ENCODE measurements at regions not wholly inside any gene's neighbourhood (a gene's known extent, or its start where the extent isn't known, plus 50 kb on each side); places are given as distances from the start of the nearest gene placed in this dataset.

GRCh38 chr13:64934569-64935362 is 2295.4 kb downstream of the PCDH9 start:
- DNase-seq (ENCODE audit: low spot score) = no peak

GRCh38 chr13:64930636-64931035 is 2299.5 kb downstream of the PCDH9 start:
- DNase-seq (ENCODE audit: low spot score) = no peak

GRCh38 chr13:64928696-64929499 is 2301.2 kb downstream of the PCDH9 start:
- no peak for DNase-seq (ENCODE audit: low spot score)

GRCh38 chr13:64925727-64926126 is 2304.4 kb downstream of the PCDH9 start:
- DNase-seq (ENCODE audit: low spot score) = no peak

GRCh38 chr13:64925284-64925683 is 2304.9 kb downstream of the PCDH9 start:
- no peak for DNase-seq (ENCODE audit: low spot score)

DNA sequence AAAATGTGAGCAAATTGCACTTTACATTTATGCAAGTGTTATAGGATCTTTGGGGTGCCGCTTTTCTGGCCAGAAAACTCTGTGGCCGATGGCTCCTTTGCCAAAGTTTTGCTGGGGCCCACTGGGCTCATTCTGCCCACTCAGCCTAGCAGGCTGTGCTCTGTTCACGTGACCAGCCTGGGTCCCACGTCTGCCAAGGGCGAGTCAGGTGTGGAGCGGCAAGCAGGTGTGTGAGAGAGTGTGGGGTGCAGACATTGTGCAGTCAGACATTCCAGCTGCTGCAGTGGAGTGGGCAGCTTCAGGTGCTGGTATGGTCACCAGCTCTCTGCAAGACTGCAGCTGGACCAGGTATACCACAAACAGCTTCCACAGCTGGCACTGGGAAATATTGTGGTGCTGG is 2305.7 kb downstream of the PCDH9 start:
- no peak for DNase-seq (ENCODE audit: low spot score)

DNA sequence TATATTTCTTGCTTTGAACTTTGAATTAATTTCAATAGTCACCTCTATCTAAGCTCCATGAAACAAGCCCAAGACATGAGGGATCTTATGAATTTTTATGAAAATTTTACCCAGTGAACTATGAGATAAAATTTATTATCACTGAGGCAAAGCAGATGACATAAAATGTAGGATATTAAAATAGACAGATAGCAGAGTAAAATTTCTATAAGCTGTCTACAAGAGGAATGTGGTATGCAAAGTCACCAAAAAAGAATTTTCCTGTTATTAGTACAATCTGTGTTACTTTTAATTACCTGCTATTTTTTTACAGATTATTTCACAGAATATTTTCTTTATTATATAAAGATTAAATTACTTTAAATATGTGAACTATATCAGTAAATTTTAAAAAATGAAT is 2312.6 kb downstream of the PCDH9 start:
- DNase-seq (ENCODE audit: low spot score) = no peak

GRCh38 chr13:64912141-64912540 is 2318.0 kb downstream of the PCDH9 start:
- no peak for DNase-seq (ENCODE audit: low spot score)

DNA sequence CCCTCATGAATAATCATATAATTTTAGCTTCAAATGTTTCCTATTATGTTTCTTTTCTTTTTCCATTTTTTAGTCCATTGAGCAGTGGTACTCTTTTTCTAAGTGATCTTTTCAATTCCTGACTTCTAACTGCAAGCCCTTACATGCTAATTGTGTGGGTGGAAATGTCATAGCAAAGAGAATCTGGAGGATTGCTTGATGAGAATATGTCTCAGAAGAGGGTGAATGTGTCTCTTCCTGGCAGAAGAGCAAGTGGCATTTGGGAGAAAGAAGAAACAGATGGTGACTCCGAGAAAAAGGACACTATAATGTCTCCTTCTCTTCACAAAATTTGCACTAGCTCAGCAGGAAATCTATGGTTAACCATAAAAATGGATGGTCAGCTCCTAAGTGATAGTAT is 2320.0 kb downstream of the PCDH9 start:
- no peak for DNase-seq (ENCODE audit: low spot score)

DNA sequence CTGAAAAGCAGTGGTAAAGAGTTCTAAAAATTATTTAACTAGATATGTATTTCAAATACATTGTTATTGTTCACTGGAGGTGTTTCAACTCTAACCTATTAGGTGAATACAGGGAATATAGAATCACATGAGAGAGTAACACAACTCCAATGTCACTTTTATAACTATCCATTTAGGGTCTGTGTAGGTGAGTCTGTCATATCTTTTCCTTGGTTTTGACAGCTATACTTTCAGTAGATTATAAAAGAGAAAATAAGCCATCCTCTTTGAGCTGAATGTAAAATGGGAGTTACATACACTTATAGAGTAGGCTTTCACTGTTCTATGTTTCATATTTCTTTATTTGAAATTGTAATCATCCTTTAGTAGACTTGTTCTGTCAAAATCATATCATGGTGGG is 2321.0 kb downstream of the PCDH9 start:
- no peak for DNase-seq (ENCODE audit: low spot score)

DNA sequence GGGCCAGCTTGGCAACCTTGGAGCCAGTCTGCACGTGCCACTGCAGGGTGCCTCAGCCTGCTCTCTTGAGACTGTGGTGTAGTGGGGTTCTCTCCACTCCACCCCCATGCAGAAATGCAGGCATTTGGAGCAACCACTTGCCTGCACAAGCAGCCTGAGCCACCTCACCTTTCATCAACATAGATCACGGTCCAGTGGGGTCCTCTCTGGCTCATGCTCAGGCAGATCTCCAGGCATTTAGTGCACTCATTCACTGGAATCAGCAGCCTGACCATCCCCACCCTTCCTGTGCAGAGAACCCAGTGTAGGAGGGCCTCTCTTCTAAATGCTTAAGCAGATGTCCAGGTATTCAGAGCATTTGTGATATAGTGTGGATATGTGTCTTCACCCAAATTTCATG is 2330.1 kb downstream of the PCDH9 start:
- no peak for DNase-seq (ENCODE audit: low spot score)

GRCh38 chr13:64884976-64885375 is 2345.2 kb downstream of the PCDH9 start:
- DNase-seq (ENCODE audit: low spot score) = no peak

DNA sequence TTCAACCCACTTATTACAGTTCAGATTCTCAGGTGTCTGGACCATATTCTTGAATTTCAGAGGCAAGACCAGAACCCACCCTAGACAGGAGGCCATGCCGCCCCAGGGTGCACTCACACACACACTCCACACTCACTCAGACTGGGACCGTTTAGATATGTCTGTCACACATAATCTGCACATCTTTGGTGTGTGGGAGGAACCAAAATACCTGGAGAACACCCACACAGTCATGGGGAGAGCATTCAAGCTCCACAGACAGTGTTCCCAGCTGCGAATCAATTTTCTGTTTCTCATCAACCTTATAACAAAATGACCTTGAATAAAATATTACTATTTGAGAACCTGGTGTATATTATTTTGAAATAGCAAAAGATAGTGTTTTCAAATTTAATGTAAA is 2353.0 kb downstream of the PCDH9 start:
- no peak for DNase-seq (ENCODE audit: low spot score)

DNA sequence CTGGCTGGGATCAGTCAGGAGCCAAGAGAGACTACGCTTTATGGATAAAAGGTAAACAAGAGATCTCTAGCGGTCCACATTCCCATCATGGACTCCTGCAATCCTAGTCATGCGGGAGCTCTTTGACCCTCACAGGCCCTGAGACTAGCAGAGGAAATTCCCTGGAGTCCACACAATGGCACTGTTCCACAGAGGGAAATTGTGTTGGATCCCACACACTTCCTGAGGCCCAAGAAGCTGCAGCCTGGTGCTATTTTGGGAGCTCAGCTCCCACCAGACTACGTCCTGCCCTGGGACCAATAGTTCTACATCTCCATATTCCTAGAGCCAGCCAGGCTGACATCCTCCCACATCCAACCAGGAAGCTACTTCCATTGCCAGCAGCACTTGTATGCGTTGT is 2358.4 kb downstream of the PCDH9 start:
- DNase-seq (ENCODE audit: low spot score) = no peak

DNA sequence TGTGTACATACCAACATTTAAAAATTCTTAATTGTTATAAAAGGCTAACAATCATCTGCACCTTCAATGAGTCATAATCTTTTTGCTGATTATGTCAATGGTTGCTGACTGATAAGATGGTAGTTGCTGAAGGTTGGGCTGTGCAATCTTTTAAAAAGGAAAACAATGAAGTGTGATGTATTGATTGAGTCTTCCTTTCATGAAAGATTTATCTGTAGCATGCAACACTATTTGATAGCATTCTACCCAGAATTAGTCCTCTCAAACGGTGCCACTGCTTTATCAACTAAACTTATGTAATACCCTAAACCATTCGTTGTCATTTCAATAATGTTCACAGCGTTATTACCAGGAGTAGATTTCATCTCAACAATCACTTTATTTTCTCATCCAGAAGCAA is 2360.6 kb downstream of the PCDH9 start:
- no peak for DNase-seq (ENCODE audit: low spot score)

DNA sequence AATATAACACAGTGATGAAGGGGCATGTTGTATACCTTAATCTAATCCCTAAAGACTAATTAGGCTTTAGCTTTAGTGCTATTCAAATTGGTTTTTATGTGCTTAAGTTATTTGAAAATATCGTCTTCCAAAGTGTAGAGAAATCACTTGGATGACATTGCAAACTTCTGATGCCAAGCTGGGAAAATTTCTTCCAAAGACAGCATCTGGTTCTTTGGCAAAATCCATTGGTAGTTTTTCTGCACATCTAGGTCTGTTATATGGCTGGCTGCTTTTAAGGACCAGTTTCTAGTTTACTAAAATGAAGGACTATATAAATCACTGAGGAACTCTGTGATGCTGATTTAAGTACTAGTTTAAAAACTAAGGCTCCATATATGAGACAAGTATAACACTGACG is 2362.3 kb downstream of the PCDH9 start:
- no peak for DNase-seq (ENCODE audit: low spot score)

DNA sequence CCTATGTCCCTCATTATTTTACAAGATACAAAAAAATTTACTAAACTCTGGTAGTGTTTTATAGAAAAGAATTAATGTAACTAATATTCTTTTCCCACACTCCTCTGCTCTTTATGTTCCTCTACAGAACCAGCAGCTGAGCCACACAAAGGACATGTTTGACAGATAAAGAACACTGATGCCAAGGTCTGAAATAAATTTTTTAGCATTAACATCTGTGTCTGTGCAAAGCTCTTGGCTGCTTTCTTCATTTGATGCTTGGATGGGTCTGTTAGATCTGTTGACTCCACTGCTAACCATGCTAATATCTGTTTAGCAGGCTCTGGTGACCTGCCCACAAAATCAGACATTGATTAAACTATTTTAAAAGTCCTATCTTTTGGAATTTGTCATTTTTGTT is 2363.8 kb downstream of the PCDH9 start:
- DNase-seq (ENCODE audit: low spot score) = no peak

DNA sequence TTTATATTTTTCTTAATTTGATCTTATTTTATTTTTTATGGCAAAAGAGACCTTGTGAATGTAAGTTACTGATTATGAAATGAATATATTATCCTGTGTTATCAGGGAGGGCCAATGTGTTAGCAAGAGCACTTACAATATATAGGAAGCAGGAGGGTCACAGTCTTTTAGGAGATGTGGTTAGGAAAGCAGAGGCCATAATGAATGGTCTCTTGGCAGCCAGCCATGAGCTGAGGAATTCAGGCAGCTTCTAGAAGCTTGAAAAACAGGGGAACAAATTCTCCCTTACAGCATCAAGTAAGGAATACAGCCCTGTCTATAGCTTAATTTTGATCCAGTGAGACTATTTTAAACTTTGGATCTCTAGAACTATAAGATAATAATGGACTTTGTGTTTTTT is 2374.6 kb downstream of the PCDH9 start:
- DNase-seq (ENCODE audit: low spot score) = no peak

DNA sequence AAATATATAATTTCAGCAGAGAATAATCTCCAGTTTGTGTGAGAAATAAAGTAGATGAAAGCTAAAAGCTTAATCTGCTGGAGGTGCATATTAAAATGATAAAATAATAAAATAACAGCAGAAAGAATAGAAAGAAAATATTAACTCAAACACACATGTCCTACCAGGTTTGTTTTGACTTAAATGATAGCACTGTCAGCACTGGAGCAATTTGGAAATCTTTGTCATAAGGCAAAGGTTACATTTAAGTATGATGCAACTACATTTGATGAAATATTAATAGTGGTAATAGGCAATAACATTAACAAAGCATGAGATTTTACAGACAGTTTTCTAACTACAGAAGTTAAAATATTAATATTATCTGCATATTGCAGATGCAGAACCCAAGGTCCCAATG is 2380.1 kb downstream of the PCDH9 start:
- no peak for DNase-seq (ENCODE audit: low spot score)

GRCh38 chr13:64849196-64849595 is 2380.9 kb downstream of the PCDH9 start:
- no peak for DNase-seq (ENCODE audit: low spot score)

- DNase-seq (ENCODE audit: low spot score) = no peak
Observed at GRCh38 chr13:64847767-64848166, 2382.4 kb downstream of the PCDH9 start.

GRCh38 chr13:64845110-64845509 is 2385.0 kb downstream of the PCDH9 start:
- no peak for DNase-seq (ENCODE audit: low spot score)

DNA sequence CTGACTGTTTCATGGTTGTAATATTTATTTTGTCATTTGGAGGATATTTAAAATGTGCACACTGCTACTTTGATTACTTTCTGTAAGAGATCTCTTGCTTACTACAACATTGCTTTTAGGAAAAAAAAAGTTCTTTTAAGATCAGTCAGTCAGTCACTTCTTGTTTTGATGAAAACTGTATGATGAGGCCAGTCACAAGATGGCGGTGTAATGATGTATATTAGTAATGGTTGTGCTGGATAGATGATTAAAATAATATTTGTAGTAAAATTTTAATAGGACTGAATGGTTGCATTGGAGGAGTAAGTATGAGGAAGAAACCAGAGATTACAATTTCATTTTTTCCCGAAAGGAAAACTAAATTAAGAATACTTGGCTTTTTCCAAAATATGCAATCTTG is 2411.1 kb downstream of the PCDH9 start:
- no peak for DNase-seq (ENCODE audit: low spot score)

Measured in mesenteric fat pad (tissue), 1 donor.